ENCODE measurements at regions not wholly inside any gene's neighbourhood (a gene's known extent, or its start where the extent isn't known, plus 50 kb on each side); places are given as distances from the start of the nearest gene placed in this dataset.

DNA sequence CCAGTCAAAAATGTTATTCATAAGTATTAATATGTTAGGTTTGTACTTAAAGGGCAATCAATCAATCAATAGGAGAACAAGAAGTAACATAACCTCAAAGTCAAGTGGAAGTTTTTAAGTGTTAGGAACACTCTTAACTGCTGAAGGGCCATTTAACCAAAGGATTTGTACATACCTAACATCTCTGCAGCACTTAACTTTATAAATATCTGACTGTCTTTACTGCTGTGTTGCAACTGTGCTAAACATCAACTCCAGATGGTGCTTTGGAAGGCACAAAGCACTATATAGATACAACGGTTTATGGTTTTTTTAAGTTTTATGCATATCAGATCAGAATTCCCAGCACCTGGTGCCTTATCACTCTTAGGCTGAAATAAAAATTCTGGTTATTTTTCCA, 604.9 kb upstream of the PTGER4 start:
- TF ChIP-seq, protein P1, sequence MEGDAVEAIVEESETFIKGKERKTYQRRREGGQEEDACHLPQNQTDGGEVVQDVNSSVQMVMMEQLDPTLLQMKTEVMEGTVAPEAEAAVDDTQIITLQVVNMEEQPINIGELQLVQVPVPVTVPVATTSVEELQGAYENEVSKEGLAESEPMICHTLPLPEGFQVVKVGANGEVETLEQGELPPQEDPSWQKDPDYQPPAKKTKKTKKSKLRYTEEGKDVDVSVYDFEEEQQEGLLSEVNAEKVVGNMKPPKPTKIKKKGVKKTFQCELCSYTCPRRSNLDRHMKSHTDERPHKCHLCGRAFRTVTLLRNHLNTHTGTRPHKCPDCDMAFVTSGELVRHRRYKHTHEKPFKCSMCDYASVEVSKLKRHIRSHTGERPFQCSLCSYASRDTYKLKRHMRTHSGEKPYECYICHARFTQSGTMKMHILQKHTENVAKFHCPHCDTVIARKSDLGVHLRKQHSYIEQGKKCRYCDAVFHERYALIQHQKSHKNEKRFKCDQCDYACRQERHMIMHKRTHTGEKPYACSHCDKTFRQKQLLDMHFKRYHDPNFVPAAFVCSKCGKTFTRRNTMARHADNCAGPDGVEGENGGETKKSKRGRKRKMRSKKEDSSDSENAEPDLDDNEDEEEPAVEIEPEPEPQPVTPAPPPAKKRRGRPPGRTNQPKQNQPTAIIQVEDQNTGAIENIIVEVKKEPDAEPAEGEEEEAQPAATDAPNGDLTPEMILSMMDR (conservative IDR thresholded peaks at IDR 0.05), result no peak
- no peak for TF ChIP-seq ZFX (IDR thresholded peaks at IDR 0.05)
